Left cardiac atrium (tissue), 4 donors: ENCODE measurements at regions not wholly inside any gene's neighbourhood (a gene's known extent, or its start where the extent isn't known, plus 50 kb on each side); places are given as distances from the start of the nearest gene placed in this dataset.

Experiments
- ATAC-seq, 2 donors: fragments of 200-7000 bp; cut with Tn5 transposase; one replicate each; pipeline ENCODE4 v1.9.1; 2020; ENCODE audit warnings: mild to moderate bottlenecking in 2 of 2, moderate library complexity in 2 of 2
- DNase-seq: peaks from one replicate; pipeline ENCODE4 v3.0.0-alpha.2; 2020
- intact Hi-C, 2 donors: fragments of 100-400 bp; cut with DNase I; formaldehyde crosslinking; loops; one replicate each; pipeline versions ENCODE4 v1.14.1 to v1.15.1; 2022 to 2023
- donor health status: DM: no; HTN: yes; CAD: no.
- donor health status: DM: no; HTN: yes; CAD: no; lungs with severe emphysema.
- donor health status: DM: yes; HTN: yes; CAD: no.
- donor health status: Dilated cardiomyopathy.

DNA sequence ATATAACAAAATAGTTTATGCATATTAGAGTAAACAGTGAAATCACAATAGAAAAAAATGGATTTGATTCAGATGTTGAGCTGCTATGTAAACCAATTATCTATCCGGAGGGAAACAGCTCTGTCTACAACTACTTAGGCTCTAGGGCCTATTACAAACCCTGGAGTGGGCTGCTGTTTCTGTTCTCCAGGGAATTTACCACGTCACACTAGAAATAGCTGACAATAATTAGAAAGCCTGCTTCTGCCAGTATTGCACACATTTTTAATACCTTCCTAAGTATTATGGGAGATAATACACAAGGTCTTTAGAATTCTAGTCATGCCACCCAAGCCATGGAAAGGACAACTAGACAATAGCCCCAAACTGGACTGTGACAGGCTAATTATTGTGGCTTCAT, 411.1 kb downstream of the FIGN start:
- intact Hi-C loops: no loop called here
- DNase-seq (no peak), ATAC-seq (no peak)

DNA sequence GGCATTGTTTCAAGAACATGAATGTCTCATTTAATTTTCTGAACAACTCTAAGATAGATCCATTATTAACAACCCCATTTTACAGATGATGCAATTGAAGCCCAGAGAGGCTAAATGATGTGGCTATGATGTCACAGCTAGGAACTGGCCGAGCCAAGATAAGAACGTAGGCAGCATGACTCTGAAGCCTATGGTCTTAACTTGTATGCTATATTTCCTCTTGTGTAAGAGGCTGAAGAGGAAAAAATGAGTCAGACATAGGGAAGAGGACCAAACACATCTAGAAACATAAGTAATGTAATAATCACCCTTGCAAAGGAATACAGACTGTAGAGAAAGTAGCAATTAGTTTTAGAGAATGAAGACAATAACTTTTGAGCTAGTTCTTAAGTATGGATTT, 416.8 kb downstream of the FIGN start:
- DNase-seq (no peak), ATAC-seq (no peak)
- intact Hi-C loops: no loop called here

DNA sequence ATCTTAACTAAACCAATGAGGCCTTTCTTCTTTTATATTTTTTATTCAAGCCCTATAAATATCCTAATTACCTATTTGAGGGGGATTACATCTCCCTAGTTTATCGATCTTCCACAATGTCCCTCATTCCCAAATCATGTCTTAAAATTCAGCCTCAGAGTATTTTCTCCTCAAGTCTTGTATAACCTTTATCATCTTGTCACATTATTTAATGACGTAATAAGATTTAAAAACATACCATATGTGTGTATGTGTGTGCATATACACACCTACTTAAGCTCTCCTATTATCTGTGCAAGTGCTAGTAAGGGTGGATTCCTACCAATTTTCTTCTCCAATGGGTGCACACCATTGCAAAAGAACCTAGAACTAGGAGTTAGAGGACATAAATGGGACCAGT, 421.1 kb downstream of the FIGN start:
- ATAC-seq (no peak), DNase-seq (no peak)
- intact Hi-C loops: no loop called here

DNA sequence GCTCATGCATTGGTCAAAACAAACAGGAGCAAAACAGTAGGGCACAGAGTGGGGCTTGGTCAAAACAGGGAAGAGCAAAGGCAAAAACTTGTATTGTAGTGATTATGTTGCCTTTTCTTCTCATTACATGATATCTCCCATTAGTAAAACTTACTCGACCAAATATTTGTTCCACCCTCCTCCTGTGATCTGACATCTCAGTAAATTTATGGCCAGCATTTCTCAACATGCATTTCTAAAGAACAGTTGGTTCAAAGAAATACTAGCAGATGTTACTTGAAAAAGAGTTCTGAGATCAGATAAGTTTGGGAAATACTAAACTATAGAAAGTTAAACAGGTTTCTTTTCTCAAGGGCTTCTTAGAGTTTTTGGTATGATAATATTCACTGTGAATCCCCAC, 423.1 kb downstream of the FIGN start:
- DNase-seq (no peak), ATAC-seq (no peak)
- intact Hi-C loops: no loop called here

DNA sequence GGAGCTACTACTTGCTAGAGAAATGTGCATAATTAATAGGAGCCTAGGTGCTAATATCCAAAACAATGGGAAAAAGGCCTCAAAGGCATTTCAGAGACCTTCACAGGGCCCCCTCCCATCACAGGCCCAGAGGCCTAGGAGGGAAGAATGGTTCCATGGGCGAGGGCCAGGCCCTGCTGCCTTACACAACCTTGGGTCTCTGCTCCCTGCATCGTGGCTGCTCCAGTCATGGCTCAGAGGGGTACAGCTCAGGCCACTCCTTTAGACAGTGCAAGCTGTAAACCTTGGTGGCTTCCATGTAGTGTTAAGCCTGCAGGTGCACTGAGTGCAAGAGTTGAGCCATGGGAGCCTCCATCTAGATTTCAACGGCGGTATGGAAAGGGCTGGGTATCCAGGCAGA, 429.2 kb downstream of the FIGN start:
- intact Hi-C loops: no loop called here
- no peak for DNase-seq
- no peak for ATAC-seq

DNA sequence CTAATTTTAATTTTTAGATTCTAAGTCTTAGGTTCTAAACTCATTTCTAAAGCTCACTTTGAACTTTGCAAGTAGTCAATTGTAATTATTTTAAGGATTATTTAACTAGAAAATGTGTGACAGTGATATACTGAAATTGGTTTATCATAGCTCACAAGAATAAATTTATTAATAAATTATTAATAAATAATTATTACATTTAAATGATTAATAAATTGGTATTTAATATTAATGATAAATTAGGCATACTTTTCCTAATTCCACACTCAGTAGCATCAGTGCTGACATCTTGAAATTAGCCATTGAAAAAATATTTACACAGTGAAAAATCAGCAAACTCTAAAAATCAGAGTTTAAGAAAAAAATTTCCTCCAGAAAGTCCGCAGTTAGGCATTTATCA, 433.7 kb downstream of the FIGN start:
- DNase-seq (no peak), ATAC-seq (no peak)
- intact Hi-C loops: no loop called here

DNA sequence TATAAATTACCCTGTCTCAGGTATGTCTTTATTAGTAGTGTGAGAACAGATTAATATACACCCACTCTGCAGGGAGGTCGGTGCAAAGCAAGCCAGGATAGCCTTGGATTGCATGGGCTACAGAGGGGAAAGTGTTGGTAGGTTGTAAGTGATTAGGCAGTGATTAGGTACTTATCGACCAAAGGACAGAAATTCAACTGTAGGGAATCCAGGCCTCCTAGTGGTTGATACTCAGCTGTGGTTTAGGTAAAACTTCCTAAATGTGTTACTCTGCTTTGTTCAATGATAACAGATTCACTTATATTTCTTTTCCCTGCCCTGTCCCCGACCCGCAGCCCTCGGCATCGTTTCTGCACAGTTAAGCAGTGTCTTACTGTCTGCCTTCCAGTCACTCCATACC, 444.0 kb downstream of the FIGN start:
- intact Hi-C loops: no loop called here
- ATAC-seq (no peak), DNase-seq (no peak)

DNA sequence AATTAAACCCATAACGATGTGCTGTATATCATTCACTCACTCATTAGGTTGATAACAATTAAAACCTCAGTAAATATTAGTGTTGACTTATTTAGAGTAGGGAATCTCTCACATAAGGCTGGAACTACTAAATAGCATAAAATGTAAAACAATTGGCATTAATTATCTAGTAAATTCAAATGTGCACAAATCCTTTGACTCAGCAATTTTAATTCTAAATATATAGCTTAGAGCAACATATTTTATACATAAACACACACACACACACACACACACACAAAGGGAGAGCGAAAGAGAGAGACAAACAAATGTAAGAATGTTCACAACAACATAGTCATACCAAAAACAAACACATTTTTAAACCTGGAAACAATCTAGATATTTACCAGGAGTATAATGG, 443.1 kb upstream of the KCNH7 start:
- ATAC-seq: no peak
- no peak for DNase-seq
- intact Hi-C loops: no loop called here

DNA sequence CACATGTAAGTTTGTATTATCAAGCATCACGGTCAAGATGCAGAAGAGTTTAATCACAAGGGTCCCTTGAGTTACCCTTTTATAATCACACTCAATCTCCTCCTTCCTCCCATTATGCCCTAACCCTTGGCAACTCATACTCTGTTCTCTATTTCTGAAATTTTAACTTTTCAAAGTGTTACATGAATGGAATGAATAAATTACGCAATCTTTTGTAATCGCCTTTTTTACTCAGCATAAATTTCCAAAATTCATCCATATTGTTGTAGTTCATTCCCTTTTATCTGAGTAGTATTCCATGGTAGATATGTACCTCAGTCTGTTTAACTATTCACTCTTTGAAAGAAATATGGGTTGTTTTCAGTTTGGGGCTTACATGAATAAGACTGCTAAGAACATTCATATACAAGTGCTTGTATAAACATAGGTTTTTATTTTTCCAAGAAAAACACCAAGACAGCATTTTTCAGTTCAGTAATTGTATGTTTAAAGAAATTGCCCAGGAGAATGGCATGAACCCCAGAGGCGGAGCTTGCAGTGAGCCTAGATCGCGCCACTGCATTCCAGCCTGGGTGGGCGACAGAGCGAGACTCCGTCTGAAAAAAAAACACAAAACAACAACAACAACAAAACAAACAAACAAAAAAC, 430.9 kb upstream of the KCNH7 start:
- no peak for ATAC-seq
- no peak for DNase-seq
- intact Hi-C loops: no loop called here

DNA sequence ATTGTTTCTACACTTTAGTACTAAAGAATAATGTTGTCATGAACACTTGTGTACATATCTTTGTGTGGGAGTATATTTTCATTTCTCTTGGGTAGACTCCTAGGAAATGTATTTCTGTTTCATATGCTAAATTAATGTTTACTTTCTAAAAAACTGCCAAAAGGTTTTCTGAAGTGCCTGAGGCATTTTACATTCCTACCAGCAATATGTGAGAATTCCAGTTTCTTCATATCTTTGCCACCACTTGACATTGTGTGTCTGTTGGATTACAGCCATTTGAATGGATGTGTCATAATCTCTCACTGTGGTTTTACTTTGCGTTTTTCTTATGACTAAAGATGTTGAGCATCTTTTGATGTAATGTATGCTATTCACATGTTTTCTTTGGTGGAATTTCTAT, 428.2 kb upstream of the KCNH7 start:
- intact Hi-C loops: no loop called here
- ATAC-seq: no peak
- no peak for DNase-seq

DNA sequence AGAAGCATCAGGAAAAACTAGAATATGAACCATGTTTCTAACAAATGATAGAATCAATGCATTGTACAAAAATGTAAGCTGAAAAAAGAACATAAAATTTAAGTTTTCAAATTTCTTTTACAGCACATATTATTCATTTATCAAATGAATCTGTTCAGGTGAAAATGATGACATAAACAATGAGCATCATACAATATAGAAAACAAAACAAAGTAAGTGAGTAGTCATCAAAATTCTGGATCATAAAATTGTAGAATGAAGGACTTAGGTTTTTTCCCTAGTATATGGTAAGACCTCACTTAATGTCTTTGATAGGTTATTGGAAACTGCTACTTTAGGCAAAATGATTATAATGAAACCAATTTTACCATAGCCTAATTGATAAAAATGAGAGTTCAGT, 427.0 kb upstream of the KCNH7 start:
- intact Hi-C loops: no loop called here
- ATAC-seq (no peak), DNase-seq (no peak)

DNA sequence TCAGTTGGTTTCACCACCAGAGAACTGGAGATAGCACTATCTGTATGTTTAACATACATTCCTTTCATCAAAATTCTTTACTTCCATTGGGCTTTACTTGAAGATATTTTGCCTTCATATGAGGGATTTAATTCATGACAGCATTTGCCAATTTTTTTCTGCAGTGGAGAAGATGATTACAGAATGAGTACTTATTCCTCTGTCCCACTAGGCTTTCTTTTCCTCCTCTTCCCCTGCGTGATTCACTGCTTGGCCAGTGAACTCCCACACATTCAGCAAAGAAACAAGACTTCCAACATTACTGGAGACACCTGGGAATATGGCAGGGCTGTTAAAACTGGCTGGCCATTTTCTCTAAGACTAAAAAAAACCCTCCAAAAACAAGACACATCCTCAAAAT, 425.8 kb upstream of the KCNH7 start:
- DNase-seq (no peak), ATAC-seq (peak in 1 of 2 donors; percentile 72)
- intact Hi-C loops: no loop called here

DNA sequence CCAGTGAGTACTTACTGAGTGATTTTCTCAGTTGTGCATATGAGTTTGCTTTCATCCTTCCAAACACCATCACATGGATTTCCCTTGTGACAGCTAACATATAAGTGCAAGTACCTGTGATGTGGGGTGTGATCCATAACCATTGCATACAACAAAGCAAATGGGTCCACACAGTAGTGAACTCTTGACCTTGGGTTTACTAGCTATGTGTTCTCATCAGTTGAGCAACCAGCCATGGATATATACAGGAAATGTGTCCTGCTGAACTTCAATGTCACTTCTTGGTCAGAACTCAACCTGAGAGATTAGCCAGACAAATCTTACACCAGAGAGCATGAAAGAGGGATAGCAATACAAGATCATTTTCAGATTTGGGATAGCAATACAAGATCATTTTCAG, 420.9 kb upstream of the KCNH7 start:
- intact Hi-C loops: no loop called here
- DNase-seq (no peak), ATAC-seq (no peak)

DNA sequence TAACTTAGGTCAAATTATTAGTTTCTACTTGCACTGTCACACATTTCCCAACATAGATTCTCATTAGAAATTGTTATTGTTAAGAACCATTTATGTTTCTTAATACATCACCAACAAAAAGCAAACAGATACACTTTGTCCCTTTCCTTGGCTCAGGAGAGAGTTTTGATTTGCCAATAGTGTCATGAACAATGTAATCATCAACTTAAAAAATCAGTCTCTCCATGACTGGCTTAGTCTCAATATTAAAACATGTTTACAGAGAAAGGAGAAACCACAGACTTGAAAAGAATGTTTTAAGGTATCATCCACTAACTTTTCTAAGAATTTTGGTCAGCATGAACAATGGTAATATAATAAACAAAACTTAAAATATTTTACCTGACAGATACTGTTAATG, 416.5 kb upstream of the KCNH7 start:
- DNase-seq (no peak), ATAC-seq (no peak)
- intact Hi-C loops: no loop called here

DNA sequence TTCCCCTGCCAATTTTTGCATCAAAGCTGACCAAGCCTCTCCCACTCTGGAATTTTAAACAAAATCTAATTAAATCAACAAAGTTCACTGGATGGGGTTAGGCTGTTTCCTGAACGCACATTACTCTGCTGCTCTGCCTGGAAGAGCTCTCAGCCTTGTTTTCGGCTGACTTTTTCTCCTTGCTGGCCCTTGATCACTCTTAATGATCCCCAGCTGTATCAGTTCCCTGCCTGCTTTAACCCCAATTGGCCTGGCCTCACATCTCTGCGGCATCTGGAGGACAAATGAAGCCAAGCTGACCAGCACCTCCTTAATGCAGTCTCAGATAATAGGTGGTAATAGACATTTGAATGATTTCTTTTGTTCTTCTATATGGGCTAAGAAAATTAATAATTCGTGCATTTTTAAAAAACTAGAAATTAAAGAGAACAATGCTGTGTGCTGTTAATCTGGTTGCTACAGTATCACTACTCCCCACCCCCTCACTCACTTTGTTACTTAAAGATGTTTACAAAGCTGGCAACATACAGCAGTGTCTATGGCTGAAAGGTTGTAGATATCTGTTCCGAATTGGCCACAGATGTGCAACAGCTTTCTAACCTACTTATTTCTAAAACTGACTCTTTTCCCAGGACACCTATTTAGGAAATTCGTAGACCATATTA, 415.2 kb upstream of the KCNH7 start:
- ATAC-seq: no peak

DNA sequence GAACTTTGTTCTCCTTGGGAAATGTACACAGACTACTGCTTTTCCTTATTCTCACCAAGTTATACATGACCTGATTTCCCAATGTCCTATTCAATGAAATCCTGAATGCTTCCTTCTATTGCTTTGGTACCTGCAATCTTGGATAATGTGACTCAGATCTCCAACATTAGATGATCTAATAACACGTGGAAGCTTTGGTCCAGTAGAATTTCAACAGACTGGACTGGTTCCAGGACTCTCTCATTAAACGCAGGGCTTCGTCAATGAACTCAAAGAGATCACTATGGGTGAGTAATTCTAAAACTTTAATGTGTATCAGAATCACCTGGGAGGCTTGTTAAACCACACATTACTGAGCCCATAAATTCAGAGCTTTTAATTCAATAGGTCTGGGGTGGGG, 413.6 kb upstream of the KCNH7 start:
- no peak for DNase-seq
- intact Hi-C loops: no loop called here
- no peak for ATAC-seq

More for the DNA sequence above, 415.2 kb upstream of the KCNH7 start:
- no peak for DNase-seq
- intact Hi-C loops: no loop called here

DNA sequence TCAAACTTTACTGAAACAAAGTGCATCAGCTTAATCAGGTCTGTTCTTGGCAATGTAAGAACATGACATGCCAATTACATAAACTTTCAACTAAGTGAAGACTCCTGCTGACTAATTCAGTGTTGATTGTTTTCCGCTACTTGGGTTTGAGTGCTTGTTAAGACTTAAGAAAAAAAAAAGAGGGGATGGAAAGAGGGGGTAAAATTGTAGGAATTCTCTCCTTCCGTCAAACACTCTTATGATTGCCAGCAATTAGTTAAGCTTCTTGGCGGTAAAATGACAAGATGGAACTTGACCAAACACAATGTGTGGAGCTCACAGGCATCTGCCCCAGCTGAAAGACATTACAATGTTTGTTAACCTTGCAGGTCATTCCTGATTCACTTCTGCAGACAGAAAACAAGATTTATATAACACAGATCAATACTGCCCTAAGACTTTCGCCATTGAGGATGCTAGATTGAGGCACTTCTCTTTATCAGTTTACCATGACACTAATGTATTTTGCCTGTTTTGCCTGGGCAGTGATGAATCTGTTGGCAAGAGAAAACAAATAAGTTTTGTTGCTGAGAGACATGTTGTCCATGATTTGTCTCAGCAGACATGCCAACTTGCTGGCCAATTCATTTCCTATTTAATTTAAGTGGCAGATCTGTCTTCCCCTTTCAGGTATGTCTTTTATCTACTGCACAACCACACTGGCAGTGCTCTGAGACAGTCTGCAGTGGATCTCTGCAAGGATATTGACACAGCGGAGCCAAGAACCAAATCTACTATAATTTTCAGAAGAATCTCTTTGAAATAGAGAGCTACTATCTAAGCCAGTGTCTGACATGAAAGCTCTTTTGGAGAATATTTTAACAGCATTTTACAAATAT, 410.0 kb upstream of the KCNH7 start:
- intact Hi-C loops: no loop called here
- DNase-seq: no peak

DNA sequence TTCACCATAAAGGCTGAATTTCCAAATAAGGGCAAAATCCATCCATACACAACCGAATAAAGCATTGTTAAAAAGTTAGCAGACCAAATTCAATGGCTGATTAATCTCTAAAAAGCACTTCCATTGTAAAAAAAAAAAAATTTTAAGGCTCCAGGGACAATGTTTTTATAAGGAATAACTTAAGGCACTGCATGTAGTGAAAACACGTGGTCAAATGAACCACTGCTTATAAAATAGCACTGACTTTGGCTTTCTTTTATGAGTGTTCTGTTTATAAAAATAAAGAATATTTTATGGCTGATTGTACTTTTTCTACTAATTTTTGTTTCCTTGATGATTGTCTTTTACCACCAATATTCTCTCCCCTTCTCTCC, 409.3 kb upstream of the KCNH7 start:
- intact Hi-C loops: no loop called here
- DNase-seq: no peak
- no peak for ATAC-seq

More for the DNA sequence above, 410.0 kb upstream of the KCNH7 start:
- no peak for ATAC-seq

DNA sequence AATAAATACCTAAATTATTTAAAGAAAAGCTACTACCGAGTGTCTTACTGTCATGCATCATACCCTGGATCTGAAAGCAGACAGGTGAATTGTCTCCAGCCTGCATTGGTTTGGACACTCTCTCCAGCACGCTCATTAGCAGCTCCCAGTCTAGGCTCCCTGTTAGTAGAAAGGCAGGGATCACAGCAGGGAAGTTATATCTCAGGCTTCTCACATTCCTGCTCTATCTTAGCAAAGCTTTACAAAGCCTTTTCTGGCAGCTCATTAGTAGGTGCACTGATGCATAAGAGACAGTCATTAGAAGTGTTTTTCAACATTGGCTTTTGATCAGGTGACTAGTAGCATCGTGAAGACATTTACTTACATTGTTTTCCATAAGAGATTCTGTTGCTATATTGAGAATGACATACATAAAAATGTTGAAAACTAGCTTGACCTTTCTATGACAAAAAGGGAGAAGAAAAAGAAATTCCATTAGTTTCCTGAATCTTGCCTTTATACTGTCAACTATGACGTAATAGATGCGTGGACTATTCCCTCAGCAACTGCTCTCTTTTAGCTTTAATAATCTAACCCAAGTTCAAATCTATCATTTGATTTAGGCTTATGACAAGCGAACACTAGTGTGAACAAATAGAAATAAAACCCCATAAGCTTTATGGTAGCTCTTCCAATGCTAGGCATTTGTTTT, 408.7 kb upstream of the KCNH7 start:
- no peak for DNase-seq
- intact Hi-C loops: no loop called here
- no peak for ATAC-seq

DNA sequence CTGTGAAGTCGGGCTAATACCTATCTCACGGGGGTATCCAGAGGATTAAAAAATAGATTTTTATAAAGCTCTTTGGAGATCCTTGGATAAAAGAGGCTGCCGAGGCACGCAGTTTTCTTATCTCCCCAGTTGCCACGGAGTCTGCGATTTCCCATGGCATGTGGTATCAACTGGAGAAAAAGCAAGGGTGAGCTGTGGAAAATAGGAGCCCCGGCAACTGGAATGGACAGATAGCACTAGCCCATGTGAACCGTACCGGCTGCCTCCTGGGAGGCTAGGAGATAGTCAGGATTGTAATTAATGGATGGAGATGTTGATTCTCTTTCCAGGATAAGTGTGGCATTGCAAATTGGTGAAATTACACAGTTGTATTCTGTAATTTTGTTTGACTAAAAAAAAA, 407.6 kb upstream of the KCNH7 start:
- ATAC-seq: no peak
- intact Hi-C loops: no loop called here
- no peak for DNase-seq
